ENCODE measurements at regions not wholly inside any gene's neighbourhood (a gene's known extent, or its start where the extent isn't known, plus 50 kb on each side); places are given as distances from the start of the nearest gene placed in this dataset.

DNA sequence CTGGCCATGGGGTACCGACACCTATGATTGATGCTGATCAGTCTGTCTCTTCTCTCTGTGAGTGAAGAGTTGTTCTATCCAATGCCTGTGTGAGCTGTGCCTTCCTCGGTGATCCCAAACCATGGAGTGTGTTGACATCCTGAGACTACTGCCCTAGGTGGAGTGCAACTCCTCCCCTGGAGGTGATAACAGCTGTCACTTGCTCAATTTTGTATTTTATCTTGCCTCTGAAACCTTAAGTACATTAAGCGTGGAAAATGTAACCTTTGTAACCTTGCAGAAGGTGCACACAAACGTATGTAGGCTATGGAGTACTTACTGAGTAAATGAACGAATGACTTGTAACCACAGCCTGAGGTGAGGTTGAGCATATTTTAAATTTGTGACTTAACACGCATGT is 256.2 kb downstream of the FNDC1 start:
- no peaks in the 10 kb centered on the region for H4K20me1 ChIP-seq (ENCODE audit: insufficient read depth, low read length)
- CTCF ChIA-PET (ENCODE audit: unreplicated experiment) = no interaction called here

DNA sequence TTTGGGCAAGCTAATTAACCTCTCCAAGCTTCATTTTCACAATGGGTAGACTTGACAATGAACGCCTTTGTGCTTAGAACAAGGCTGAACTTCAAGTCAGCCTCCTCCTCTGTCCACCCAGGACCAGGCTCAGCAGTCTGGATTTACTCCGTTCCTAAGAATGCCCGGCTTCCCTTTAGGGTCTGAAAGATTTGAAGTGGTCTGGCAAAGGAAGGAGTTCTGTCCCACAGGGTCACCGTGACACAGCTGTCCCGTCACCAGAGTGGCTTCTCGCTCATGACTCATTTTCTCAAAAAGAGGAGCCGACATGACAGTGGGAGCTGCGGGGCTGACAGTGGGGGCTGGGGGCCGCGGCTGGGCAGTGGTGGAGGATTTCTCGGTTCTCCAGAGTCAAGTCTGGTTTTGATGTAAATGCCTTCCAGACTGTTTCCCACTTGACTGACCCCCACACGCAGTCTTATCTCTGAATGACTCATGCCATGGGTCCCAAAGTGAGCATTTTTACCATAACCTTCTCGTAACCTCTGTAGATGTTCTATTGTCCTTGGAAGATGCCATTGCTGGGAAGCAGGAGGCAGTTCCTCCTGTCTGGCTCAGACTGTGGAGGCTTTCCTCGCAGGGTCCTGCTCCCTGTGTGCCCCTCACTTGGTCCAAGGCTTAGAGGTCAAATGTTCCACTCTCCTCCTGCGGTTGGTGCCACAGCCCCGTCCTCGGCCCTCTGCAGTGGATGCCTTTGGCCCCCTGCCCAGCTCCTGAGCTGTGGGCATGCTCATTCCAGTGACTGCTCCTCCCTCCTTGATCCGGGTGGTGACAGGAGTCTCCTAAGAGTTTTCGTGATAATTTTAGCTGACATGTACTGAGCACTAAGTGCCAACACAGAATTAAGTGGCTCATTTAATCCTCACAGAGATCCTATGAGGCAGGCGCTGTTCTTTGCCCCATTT is 253.1 kb downstream of the FNDC1 start:
- Histone ChIP-seq H3K9me3 (ENCODE audit: low read length) (no peaks in the 10 kb centered on the region), H4K20me1 (ENCODE audit: insufficient read depth, low read length) (no peaks in the 10 kb centered on the region), H3K4me1 (ENCODE audit: insufficient read depth, low read length, poor library complexity, severe bottlenecking) (no peaks in the 10 kb centered on the region), H2AFZ (ENCODE audit: low read length) (no peak overlapping the region), H3K27ac (ENCODE audit: low read depth, low read length, poor library complexity, severe bottlenecking) (no peak overlapping the region), H3K36me3 (ENCODE audit: insufficient read depth, low read length) (no peaks in the 10 kb centered on the region), H3K4me3 (ENCODE audit: low read depth, low read length, poor library complexity, severe bottlenecking) (no peak overlapping the region), H3K4me2 (ENCODE audit: low read length) (no peak overlapping the region), H3K9me2 (ENCODE audit: insufficient read depth, low read length) (no peaks in the 10 kb centered on the region), H3K79me2 (ENCODE audit: insufficient read depth, low read depth, low read length) (no peaks in the 10 kb centered on the region)
- intact Hi-C loops (cut with micrococcal nuclease; ENCODE audit: unreplicated experiment) = no loop called here
- no TSS peak for BruUV-seq (replicated peaks)
- POLR2A ChIA-PET = no interaction called here
- CTCF ChIA-PET (ENCODE audit: unreplicated experiment) = no interaction called here
- no peak for TF ChIP-seq EZH2phosphoT487 (IDR thresholded peaks at IDR 0.05; ENCODE audit: borderline replicate concordance, low read depth, low read length)
- TF ChIP-seq, protein P1, sequence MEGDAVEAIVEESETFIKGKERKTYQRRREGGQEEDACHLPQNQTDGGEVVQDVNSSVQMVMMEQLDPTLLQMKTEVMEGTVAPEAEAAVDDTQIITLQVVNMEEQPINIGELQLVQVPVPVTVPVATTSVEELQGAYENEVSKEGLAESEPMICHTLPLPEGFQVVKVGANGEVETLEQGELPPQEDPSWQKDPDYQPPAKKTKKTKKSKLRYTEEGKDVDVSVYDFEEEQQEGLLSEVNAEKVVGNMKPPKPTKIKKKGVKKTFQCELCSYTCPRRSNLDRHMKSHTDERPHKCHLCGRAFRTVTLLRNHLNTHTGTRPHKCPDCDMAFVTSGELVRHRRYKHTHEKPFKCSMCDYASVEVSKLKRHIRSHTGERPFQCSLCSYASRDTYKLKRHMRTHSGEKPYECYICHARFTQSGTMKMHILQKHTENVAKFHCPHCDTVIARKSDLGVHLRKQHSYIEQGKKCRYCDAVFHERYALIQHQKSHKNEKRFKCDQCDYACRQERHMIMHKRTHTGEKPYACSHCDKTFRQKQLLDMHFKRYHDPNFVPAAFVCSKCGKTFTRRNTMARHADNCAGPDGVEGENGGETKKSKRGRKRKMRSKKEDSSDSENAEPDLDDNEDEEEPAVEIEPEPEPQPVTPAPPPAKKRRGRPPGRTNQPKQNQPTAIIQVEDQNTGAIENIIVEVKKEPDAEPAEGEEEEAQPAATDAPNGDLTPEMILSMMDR (conservative IDR thresholded peaks at IDR 0.05; ENCODE audit: low read length) = no peak
- no peak for DNase-seq (ENCODE audit: low spot score)

More for the DNA sequence above, 256.2 kb downstream of the FNDC1 start:
- Histone ChIP-seq H3K79me2 (ENCODE audit: insufficient read depth, low read depth, low read length) (no peaks in the 10 kb centered on the region), H3K4me3 (ENCODE audit: low read depth, low read length, poor library complexity, severe bottlenecking) (no peak overlapping the region), H3K27ac (ENCODE audit: low read depth, low read length, poor library complexity, severe bottlenecking) (no peak overlapping the region), H3K9me3 (ENCODE audit: low read length) (no peaks in the 10 kb centered on the region), H3K36me3 (ENCODE audit: insufficient read depth, low read length) (no peaks in the 10 kb centered on the region), H3K4me1 (ENCODE audit: insufficient read depth, low read length, poor library complexity, severe bottlenecking) (no peaks in the 10 kb centered on the region), H2AFZ (ENCODE audit: low read length) (no peak overlapping the region), H3K9me2 (ENCODE audit: insufficient read depth, low read length) (no peaks in the 10 kb centered on the region), H3K4me2 (ENCODE audit: low read length) (no peak overlapping the region)
- POLR2A ChIA-PET = interaction anchor here (1.2 kb wide), 1 partner anchor 10 kb away, joined by 3 read pairs; no protein-coding TSS in a partner anchor
- BruUV-seq (replicated peaks) = no TSS peak
- DNase-seq (ENCODE audit: low spot score) = no peak
- intact Hi-C loops (cut with micrococcal nuclease; ENCODE audit: unreplicated experiment) = no loop called here
- TF ChIP-seq, protein P1 (conservative IDR thresholded peaks at IDR 0.05; ENCODE audit: low read length) = no peak
- no peak for TF ChIP-seq EZH2phosphoT487 (IDR thresholded peaks at IDR 0.05; ENCODE audit: borderline replicate concordance, low read depth, low read length)

DNA sequence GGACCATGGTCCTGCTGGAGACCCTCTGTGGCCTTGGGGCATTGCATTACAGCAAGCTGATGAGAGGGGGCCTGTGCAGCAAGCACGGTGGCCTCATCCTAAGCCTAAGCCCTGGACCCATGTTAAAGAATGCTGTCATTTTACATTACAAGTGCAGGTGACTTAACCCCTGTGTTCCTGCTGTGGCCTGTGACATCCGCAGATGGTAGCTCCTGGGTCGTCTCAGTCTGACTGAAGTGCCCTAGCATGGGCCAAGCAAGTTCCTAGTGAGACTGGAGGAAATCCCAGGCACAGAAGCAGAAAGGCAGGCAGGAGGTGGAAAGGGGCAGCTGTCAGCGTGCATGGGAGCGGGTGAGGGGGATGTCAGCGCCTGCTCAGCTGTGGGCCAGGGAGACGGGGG is 252.4 kb downstream of the FNDC1 start:
- ChIA-PET POLR2A (no interaction called here), CTCF (ENCODE audit: unreplicated experiment) (no interaction called here)
- H2AFZ ChIP-seq (ENCODE audit: low read length) = no peak overlapping the region
- no peak for TF ChIP-seq EZH2phosphoT487 (IDR thresholded peaks at IDR 0.05; ENCODE audit: borderline replicate concordance, low read depth, low read length)
- TF ChIP-seq, protein P1 (conservative IDR thresholded peaks at IDR 0.05; ENCODE audit: low read length) = no peak
- H3K9me2 ChIP-seq (ENCODE audit: insufficient read depth, low read length) = no peaks in the 10 kb centered on the region
- no peak for DNase-seq (ENCODE audit: low spot score)
- intact Hi-C loops (cut with micrococcal nuclease; ENCODE audit: unreplicated experiment) = no loop called here
- H3K4me2 ChIP-seq (ENCODE audit: low read length) = no peak overlapping the region
- no peak overlapping the region for H3K4me3 ChIP-seq (ENCODE audit: low read depth, low read length, poor library complexity, severe bottlenecking)
- no TSS peak for BruUV-seq (replicated peaks)
- H3K27ac ChIP-seq (ENCODE audit: low read depth, low read length, poor library complexity, severe bottlenecking) = no peak overlapping the region
- H3K36me3 ChIP-seq (ENCODE audit: insufficient read depth, low read length) = no peaks in the 10 kb centered on the region
- H3K79me2 ChIP-seq (ENCODE audit: insufficient read depth, low read depth, low read length) = no peaks in the 10 kb centered on the region
- no peaks in the 10 kb centered on the region for H4K20me1 ChIP-seq (ENCODE audit: insufficient read depth, low read length)
- 0 out of 2 replicates have a peak, but pooled peaks cover under 1% of the 10 kb centered on the region for H3K9me3 ChIP-seq (ENCODE audit: low read length)
- no peaks in the 10 kb centered on the region for H3K4me1 ChIP-seq (ENCODE audit: insufficient read depth, low read length, poor library complexity, severe bottlenecking)

Data from OCI-LY7 (cell line).